Effector memory CD4-positive, alpha-beta T cell (primary cell): ENCODE measurements at regions not wholly inside any gene's neighbourhood (a gene's known extent, or its start where the extent isn't known, plus 50 kb on each side); places are given as distances from the start of the nearest gene placed in this dataset.
"Not testable (repeated sequence)": the region's sequence is repeated elsewhere in the genome, so short reads cannot be mapped to it uniquely, and the experiment has no call there.

Experiments
- DNase-seq, 3 donors: peaks; one replicate each; pipeline ENCODE4 v3.0.0-alpha.2; 2020
- H3K27ac ChIP-seq: 2 replicates; pipeline ENCODE4 v1.7.0; 2013; ENCODE audit warnings: mild to moderate bottlenecking, low read length, moderate library complexity; ENCODE audit not compliant: insufficient read depth, poor library complexity, severe bottlenecking
- H3K27me3 ChIP-seq: replicated peaks from 2 replicates; pipeline ENCODE4 v1.7.0; 2013; ENCODE audit warnings: mild to moderate bottlenecking, low read length; ENCODE audit not compliant: insufficient read depth, control insufficient read depth, poor library complexity, severe bottlenecking
- H3K36me3 ChIP-seq: 2 replicates; pipeline ENCODE4 v1.7.0; 2013; ENCODE audit warnings: mild to moderate bottlenecking, low read length, moderate library complexity; ENCODE audit not compliant: control insufficient read depth, insufficient read depth
- H3K4me1 ChIP-seq: 2 replicates; pipeline ENCODE4 v1.7.0; 2013; ENCODE audit warnings: low read length, mild to moderate bottlenecking; ENCODE audit not compliant: control insufficient read depth, insufficient read depth, poor library complexity, severe bottlenecking
- H3K4me3 ChIP-seq: 2 replicates; pipeline ENCODE4 v1.7.0; 2013; ENCODE audit warnings: low read length, low read depth, mild to moderate bottlenecking; ENCODE audit not compliant: insufficient read depth, poor library complexity, severe bottlenecking
- H3K9me3 ChIP-seq: 2 replicates; pipeline ENCODE4 v1.7.0; 2013; ENCODE audit warnings: mild to moderate bottlenecking, low read length, moderate library complexity; ENCODE audit not compliant: control insufficient read depth

DNA sequence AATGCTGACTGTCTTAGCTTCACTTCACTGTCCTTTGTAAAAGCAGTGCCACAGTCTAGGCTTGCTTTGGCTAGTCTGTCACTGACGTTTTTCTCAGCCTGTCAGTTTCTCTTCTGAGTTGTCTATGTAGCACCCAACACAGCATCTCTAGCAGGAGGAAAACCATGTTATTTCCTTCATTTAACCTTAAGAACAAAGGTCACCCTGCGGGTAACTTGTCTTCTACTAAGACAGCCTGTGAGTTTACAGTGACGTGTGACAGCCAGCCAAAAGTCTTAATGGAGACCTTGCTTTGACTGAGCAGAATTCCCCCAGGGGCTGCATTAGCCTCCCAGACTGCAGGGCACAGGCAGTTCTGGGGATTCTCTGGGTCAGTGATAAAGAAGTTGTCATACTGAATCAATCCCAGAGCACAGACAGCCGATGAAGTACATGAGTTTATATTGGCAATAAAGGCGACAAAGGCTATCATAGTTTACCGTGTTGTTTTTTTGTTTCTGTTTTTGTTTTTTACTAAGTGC lies 296.0 kb upstream of the KIAA1217 start:
- H3K4me1 ChIP-seq = no peaks in the 10 kb centered on the region
- no peak overlapping the region for H3K27ac ChIP-seq
- no peak for DNase-seq
- no peaks in the 10 kb centered on the region for H3K9me3 ChIP-seq
- H3K4me3 ChIP-seq = no peak overlapping the region
- H3K36me3 ChIP-seq = no peaks in the 10 kb centered on the region
- no peaks in the 10 kb centered on the region for H3K27me3 ChIP-seq

GRCh38 chr10:23914641-23915040 lies 294.3 kb upstream of the KIAA1217 start:
- no peaks in the 10 kb centered on the region for H3K27me3 ChIP-seq
- no peak for DNase-seq
- no peaks in the 10 kb centered on the region for H3K4me1 ChIP-seq
- no peak overlapping the region for H3K4me3 ChIP-seq
- H3K36me3 ChIP-seq = no peaks in the 10 kb centered on the region
- H3K9me3 ChIP-seq = no peaks in the 10 kb centered on the region
- no peak overlapping the region for H3K27ac ChIP-seq

DNA sequence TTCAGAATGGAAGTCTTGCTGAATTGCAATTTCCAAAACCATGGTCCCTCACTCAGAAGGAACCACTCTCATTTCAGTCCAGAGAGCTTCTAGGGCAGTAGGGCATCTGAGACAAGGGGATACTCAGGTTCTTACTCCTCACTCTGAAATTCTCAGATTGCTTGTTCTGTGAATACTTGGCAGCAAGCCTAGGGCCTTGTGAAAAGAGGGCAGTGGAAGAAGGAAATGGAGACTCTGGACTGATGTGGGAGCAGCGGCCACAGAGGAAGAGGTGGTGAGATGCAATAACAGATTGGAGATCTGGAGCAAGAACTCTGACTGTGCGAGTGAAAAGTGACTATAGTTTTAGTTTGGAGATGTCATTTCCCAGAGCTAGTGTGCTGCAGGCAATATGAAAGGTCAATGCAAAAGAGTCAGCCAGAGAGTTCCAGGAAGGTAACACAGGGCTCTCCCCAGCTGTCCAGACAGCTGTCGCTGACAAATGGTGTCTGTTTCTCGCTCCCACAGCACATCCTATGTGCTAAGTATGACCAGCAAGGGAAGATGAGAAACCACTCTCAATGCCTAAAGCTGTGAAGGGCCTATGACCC lies 291.6 kb upstream of the KIAA1217 start:
- no peak overlapping the region for H3K4me3 ChIP-seq
- H3K9me3 ChIP-seq = no peaks in the 10 kb centered on the region
- H3K27ac ChIP-seq = no peak overlapping the region
- no peaks in the 10 kb centered on the region for H3K27me3 ChIP-seq
- H3K4me1 ChIP-seq = no peaks in the 10 kb centered on the region
- H3K36me3 ChIP-seq = no peaks in the 10 kb centered on the region
- DNase-seq = no peak

- DNase-seq = no peak
- H3K36me3 ChIP-seq = no peaks in the 10 kb centered on the region
- H3K27ac ChIP-seq = no peak overlapping the region
- no peak overlapping the region for H3K4me3 ChIP-seq
- no peaks in the 10 kb centered on the region for H3K9me3 ChIP-seq
- no peaks in the 10 kb centered on the region for H3K4me1 ChIP-seq
- no peaks in the 10 kb centered on the region for H3K27me3 ChIP-seq
Observed at GRCh38 chr10:23918090-23918723, 290.7 kb upstream of the KIAA1217 start.

- Histone ChIP-seq H3K36me3 (no peaks in the 10 kb centered on the region), H3K9me3 (no peaks in the 10 kb centered on the region), H3K4me3 (no peak overlapping the region), H3K27me3 (no peaks in the 10 kb centered on the region), H3K27ac (no peak overlapping the region), H3K4me1 (no peaks in the 10 kb centered on the region)
- DNase-seq = no peak
Observed at GRCh38 chr10:23918839-23919238, 290.1 kb upstream of the KIAA1217 start.

GRCh38 chr10:23927576-23928325 lies 281.2 kb upstream of the KIAA1217 start:
- Histone ChIP-seq H3K27ac (no peak overlapping the region), H3K4me3 (no peak overlapping the region), H3K36me3 (no peaks in the 10 kb centered on the region), H3K27me3 (no peaks in the 10 kb centered on the region), H3K9me3 (no peaks in the 10 kb centered on the region), H3K4me1 (no peaks in the 10 kb centered on the region)
- no peak for DNase-seq

DNA sequence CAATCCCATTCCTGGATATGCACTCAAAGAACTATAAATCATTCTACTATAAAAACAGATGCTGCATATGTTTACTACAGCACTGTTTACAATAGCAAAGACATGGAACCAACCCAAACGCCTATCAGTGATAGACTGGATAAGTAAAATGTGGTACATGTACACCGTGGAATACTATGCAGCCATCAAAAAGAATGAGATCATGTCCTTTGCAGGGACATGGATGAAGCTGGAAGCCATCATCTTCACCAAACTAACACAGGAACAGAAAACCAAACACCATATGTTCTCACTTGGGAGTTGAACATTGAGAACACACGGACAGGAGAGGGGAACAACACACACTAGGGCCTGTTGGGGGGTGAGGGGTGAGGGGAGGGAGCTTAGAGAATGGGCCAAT lies 274.9 kb upstream of the KIAA1217 start:
- H3K36me3 ChIP-seq, H3K9me3 ChIP-seq, H3K4me3 ChIP-seq, H3K27ac ChIP-seq, H3K27me3 ChIP-seq, H3K4me1 ChIP-seq, DNase-seq: not testable (repeated sequence)

DNA sequence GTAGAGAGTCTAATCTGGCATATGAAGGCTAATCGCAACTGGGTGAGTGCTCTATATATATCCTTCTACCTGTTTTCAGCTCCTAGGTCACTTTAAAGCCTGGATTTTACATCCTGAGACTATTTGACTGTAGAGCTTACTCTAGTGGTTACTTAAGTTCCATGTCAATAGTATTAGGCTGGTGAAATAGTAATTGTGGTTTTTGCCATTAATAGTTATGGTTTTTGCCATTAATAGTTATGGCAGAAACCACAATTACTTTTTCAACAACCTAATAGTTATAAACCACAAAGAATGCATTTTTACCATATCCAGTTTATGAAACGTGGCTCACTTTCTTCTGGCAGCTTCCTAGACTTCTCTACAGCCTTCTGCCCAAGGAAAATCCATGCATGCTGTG lies 263.1 kb upstream of the KIAA1217 start:
- Histone ChIP-seq H3K36me3 (no peaks in the 10 kb centered on the region), H3K4me3 (no peak overlapping the region), H3K27me3 (no peaks in the 10 kb centered on the region), H3K4me1 (no peaks in the 10 kb centered on the region), H3K27ac (no peak overlapping the region), H3K9me3 (no peaks in the 10 kb centered on the region)
- no peak for DNase-seq

DNA sequence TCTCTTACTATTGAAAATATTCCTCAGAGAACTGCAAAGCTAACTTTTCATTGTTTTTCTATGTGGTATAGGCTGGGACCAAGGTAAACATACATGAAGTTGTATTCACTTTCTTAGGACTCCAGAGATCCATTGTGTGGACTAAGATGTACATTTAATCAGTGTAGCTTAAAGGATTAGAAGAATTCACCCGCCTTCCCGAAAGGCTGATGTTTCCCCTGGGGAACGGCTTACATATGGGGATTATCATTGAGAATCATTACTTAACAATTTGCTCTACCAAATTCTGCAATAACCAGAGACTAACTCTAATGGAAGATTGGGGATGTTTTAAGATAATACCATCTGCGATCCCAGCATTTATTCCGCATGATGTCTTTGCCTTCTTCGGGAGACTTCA lies 257.1 kb upstream of the KIAA1217 start:
- Histone ChIP-seq H3K4me3 (no peak overlapping the region), H3K9me3 (no peaks in the 10 kb centered on the region), H3K27me3 (no peaks in the 10 kb centered on the region), H3K36me3 (no peaks in the 10 kb centered on the region), H3K4me1 (no peaks in the 10 kb centered on the region), H3K27ac (no peak overlapping the region)
- DNase-seq = no peak
